C4-2B (cell line): ENCODE measurements at regions not wholly inside any gene's neighbourhood (a gene's known extent, or its start where the extent isn't known, plus 50 kb on each side); places are given as distances from the start of the nearest gene placed in this dataset.

ENCODE experiments used
- H3K27ac ChIP-seq: fragments of 450-650 bp; 2 replicates; pipeline ENCODE4 v1.5.1; 2017
- ZFX ChIP-seq: fragments of 450-650 bp; IDR thresholded peaks from 2 replicates; pipeline ENCODE4 v1.6.1; 2017
- TF ChIP-seq, protein P1 (sequence below): fragments of 450-650 bp; conservative IDR thresholded peaks from 2 replicates; pipeline ENCODE4 v1.5.1; 2017; ENCODE audit warnings: mild to moderate bottlenecking

DNA sequence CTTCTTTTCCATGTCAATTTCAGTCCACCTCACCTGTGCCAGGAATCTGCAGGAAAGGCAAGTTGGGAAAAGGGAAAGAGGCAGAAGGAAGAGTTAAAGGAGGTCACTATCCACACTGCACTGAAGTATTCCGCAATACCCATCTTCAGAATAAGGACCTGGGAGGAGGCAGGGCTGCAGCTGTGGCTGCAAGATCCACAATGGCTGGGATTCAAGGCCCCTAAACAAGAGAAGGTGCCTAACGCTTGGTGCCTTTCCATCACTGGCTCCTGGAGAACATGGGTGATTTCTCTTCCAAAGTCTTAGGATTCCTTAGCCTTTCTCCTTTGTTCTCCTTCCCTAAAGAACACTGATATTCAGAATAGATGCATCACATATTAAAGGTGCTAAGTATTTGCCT lies 204.0 kb downstream of the GRIN2B start:
- no peak overlapping the region for H3K27ac ChIP-seq
- TF ChIP-seq ZFX = no peak
- TF ChIP-seq, protein P1, sequence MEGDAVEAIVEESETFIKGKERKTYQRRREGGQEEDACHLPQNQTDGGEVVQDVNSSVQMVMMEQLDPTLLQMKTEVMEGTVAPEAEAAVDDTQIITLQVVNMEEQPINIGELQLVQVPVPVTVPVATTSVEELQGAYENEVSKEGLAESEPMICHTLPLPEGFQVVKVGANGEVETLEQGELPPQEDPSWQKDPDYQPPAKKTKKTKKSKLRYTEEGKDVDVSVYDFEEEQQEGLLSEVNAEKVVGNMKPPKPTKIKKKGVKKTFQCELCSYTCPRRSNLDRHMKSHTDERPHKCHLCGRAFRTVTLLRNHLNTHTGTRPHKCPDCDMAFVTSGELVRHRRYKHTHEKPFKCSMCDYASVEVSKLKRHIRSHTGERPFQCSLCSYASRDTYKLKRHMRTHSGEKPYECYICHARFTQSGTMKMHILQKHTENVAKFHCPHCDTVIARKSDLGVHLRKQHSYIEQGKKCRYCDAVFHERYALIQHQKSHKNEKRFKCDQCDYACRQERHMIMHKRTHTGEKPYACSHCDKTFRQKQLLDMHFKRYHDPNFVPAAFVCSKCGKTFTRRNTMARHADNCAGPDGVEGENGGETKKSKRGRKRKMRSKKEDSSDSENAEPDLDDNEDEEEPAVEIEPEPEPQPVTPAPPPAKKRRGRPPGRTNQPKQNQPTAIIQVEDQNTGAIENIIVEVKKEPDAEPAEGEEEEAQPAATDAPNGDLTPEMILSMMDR = no peak

DNA sequence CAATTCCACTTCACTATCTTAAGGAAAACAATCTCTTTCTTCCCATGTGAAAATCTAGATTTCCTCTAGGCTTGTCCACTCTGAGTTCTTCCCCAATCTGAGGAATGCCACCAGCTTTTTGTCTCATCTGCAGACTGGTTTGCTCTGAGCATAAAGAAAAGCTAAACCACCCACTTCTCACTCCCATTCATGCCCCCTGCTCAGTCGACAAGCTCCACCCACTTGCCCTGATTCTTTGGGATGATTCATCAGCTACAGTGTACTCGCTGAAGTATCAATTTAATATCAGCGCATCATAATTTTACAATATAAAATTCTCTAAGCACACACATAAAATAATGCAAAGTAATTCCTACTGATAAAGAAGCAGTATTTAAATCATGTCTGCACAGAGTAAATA lies 209.1 kb downstream of the GRIN2B start:
- no peak overlapping the region for H3K27ac ChIP-seq
- no peak for TF ChIP-seq ZFX
- TF ChIP-seq, protein P1 = no peak

DNA sequence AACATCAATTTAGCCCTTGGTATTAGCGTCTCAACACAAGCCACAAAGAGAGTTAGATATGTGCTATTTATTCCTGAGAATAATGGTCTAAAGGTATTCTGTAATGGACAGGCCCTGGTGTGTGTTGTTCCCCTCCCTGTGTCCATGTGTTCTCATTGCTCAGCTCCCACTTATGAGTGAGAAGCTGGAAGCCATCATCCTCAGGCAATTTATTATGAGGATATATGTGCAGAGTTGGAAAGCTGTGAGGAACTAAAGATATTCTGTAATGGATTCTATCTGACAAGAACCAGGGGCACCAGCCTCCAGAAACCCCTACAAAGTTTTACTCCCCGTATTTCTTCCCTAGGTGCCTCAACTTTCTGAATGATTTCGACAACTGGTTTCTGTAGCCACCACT lies 210.8 kb downstream of the GRIN2B start:
- H3K27ac ChIP-seq = no peak overlapping the region
- TF ChIP-seq, protein P1 = no peak
- no peak for TF ChIP-seq ZFX

DNA sequence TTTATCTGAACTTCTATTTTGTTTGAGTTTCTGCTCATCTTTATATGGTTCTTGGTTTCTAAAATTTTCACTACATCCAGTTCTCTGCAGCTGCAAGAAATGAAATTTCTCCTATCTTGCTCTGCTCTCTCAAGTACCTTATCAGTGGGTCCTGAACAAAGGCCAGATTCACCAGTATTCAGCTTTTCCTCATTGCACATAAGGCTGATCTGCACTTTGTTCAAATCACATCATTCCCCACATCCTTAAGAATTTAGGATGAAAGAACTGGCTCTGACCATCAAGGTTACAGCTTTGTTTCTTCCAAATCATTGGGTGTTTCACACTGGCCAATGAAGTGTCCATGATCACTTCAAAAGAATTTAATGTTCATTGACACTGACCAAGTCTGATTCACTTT lies 211.4 kb downstream of the GRIN2B start:
- no peak overlapping the region for H3K27ac ChIP-seq
- no peak for TF ChIP-seq ZFX
- TF ChIP-seq, protein P1 = no peak

DNA sequence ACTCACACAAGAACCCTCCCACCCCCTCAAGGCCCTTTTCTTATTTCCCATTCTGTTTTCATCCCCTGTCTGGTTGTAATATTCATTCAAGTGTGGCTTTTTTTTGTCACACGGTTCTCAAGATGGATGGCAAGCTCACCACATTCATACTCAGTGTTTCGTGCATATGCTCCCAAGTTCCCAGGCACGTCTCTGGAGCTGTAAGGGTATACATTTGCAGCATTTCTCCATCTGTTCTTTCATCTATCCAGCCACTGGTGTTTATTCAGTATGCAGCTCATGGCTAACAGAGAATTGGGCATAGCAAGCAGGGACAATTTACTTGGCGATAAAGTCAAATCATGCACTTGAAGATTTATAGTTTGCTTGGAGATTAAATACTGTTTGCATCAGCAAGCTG lies 212.1 kb downstream of the GRIN2B start:
- TF ChIP-seq, protein P1 = no peak
- no peak for TF ChIP-seq ZFX
- H3K27ac ChIP-seq = no peak overlapping the region

DNA sequence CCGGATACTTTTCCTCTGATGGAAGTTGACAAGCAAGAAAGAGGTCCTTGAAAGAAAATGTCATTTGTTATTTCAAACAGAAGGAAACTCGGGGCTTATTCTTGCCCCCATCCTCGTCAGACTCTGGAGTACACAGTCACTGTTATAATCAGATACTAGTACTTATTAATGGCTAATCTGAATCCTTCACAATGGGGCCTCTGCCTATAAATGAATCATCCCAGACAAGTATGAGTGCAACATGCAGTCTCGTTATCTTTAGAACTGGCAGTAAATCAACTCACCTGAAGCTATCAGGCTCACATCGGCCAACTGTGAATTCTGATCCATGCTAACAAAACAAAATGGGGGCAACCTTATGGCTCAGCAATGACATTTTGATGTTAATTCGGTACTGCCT lies 216.7 kb downstream of the GRIN2B start:
- TF ChIP-seq, protein P1 = no peak
- TF ChIP-seq ZFX = no peak
- no peak overlapping the region for H3K27ac ChIP-seq

DNA sequence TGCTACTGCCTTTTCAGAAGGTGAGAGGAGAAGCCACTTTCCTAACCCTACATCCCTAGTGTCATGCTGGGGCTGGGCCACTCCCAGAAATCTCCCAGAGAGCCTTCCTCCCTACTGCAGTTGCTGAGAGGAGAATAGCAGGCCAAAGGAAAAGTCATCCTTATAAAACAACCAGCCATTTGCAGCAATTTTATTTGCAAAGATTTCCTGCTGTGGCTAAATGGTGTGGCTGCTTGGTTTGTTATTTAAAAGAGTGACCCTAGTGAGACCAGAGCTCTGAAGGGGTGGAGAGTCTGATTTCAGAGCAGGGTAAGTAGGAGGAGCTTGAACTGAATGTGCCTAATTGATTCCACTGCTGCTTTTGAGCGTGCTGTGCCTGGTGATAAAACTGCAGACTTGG lies 232.0 kb downstream of the GRIN2B start:
- TF ChIP-seq ZFX = no peak
- TF ChIP-seq, protein P1 = no peak

More for the DNA sequence above, 232.0 kb downstream of the GRIN2B start:
- H3K27ac ChIP-seq = no peak overlapping the region
